ENCODE measurements at regions not wholly inside any gene's neighbourhood (a gene's known extent, or its start where the extent isn't known, plus 50 kb on each side); places are given as distances from the start of the nearest gene placed in this dataset.
"Not testable (repeated sequence)": the region's sequence is repeated elsewhere in the genome, so short reads cannot be mapped to it uniquely, and the experiment has no call there.

DNA sequence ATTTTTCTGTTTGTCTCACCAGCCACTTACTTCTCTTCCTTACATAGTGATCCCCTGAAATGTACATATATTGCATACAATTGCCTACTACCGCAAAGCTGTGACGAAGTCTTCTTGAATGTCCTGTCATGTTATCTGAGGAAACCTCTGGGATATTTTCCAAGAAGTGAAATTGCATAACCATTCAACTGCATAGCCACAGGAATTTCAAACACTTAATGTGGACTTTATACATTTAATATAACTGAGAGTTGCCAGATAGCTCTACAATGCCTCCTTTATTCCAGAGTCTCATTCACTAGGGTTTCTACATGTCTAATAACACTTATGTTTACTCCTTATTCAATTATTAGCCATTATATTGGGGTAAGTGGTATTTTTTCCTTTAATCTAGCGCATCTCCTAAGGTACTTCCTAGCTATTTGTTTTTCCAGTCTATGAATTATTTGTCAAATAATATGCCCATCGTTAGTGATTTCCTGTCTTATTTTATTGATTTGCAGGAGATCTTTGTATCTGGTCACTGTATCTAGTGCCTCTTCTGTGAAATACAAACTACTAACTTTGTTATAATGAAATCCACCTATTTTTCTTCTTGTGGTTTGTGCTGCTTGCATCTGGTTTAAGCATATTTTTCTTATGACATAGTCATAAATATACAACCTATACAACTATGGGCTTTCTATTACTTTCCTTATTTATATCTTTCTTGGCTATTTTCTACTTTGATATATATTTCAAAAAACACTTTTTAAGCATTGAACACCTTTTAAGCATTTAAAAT, 69.2 kb upstream of the GRID2 start:
- no peak for DNase-seq (ENCODE audit: low spot score)

DNA sequence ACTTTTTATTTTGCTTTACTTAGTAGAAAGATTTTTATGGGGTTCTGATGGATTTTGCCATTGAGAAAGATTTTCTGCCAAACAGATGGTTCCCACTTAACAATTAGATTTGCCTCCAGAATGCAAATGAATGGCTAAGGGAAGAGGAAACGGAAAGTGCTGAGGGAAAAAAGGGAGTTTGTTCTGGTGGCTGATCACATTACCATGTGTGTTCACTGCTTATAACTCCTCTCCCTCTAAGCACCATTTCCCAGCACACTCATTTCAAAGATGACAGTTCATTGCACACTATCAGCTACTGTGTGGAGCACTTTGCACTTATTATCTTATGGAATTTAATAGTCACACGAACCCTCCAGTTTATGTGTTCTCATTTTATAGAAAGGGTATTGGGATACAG, 68.0 kb upstream of the GRID2 start:
- DNase-seq (ENCODE audit: low spot score): no peak

DNA sequence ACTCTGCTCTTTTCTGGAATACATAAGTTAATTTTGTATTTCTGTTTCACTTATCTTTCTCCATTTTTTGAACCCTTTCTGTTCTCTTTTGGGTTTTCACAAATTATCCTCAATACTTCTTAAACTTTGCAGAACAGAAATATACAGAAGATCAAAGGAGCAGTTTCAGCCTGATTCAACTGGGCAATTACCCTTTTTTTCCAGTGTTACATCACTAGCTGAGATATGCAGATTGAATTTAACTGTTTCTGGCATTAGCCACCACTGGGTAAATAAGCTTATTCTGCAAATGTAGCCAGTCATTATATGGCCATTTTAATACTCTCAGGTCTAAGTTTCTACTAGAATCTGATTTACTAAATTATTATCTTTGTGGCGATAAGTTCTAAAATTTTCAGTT, 66.9 kb upstream of the GRID2 start:
- DNase-seq (ENCODE audit: low spot score): no peak

DNA sequence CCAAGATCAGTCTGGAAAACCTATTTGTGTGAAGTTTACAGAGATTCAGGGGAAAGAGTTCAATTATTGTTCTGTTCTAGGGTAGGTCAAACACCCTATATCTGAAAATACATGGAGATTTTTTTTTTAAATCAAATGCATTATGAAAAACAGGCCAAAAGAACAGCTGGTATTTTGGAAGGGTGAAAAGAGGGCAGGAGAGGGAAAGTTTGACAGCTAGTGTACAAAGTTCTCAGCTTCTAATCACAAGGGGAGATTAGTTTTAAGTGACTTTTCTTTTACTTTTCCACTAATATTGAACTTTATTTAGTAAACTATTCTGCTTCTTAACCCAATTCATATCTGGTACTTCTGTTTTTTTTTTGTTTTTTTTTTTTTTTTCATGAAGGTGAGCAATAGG, 66.2 kb upstream of the GRID2 start:
- DNase-seq (ENCODE audit: low spot score): no peak

DNA sequence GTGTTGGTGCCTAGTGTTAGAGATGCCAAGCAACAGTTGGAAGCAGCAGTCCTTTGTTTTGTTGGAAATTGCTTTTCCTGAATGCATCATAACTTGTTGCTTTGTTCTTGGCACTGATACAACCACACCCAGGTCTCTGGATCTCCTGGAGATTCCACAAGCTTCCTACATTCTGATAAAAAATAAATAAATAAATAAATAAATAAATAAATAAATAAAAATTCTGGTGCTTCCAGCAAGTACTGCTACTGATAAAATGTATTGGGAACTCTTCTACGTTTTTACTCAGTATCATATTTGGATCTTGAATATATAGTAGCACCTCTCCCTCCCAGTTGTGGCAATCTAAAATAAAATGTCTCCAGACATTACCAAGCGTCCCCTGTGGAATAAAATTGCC, 62.7 kb upstream of the GRID2 start:
- no peak for DNase-seq (ENCODE audit: low spot score)

DNA sequence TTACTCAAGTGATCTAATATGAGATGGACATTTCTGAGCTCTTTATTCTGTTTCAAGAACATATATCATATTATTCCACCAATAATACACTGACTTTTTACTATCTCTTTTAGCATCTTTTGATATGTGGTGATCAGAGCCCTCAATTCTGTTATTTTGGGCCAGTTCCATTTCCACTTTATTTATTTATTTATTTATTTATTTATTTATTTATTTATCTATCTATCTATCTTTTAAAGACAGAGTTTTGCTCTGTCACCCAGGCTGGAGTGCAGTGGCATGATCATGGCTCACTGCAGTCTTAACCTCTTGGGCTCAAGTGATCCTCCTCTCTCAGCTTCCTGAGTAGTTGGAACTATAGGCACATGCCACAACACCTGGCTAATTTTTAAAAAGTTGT, 57.4 kb upstream of the GRID2 start:
- no peak for DNase-seq (ENCODE audit: low spot score)

DNA sequence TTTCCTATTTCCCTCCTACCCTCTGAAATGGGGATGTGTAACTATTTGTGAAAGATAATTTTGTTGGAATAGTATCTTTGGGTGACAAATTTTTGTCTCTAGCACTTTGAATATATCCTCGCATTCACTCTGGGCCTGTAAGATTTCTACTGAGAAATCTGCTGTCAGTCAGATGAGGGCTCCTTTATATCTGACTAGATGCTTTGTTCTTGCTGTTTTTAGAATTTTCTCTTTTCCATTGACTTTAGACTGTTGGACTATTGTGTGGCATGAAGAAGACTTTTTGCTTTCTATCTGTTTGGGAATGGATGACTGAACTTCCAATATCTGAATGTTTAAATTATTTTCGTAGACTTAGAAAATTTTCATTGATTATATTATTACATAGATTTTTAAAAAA, 54.2 kb upstream of the GRID2 start:
- DNase-seq (ENCODE audit: low spot score): no peak

DNA sequence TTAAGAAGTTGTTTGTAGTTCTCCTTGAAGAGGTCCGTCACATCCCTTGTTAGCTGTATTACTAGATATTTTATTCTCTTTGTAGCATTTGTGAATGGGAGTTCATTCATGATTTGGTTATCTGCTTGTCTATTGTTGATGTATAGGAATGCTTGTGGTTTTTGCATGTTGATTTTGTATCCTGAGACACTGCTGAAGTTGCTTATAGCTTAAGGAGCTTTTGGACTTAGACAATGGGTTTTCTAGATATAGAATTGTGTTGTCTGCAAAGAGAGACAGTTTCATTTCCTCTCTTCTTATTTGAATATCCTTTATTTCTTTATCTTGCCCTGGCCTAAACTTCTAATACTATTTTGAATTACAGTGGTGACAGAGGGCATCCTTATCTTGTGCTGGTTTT, 52.1 kb upstream of the GRID2 start:
- no peak for DNase-seq (ENCODE audit: low spot score)

DNA sequence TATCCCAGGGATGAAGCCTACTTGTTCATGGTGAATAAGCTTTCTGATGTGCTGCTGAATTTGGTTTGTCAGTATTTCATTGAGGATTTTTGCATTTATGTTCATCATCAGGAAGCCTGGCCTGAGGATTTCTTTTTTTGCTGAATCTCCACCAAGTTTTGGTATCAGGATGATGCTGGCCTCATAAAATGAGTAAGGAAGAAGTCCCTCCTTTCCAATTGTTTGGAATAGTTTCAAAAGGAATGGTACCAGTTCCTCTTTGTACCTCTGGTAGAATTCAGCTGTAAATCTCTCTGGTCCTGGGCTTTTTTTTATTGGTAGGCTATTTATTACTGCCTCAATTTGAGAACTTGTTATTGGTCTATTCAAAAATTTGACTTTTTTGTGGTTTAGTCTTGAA, 51.4 kb upstream of the GRID2 start:
- not testable (repeated sequence) for DNase-seq (ENCODE audit: low spot score)

DNA sequence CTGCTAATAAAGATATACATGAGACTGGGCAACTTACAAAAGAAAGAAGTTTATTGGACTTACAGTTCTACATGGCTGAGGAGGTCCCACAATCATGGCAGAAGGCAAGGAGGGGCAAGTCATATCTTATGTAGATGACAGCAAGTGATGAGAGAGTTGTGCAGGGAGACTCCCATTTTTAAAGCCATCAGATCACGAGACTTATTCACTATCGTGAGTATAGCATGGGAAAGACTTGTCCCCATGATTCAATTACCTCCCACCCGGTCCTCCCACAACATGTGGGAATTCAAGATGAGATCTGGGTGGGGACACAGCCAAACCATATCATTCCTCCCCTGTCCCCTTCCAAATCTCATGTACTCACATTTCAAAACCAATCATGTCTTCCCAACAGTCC, 50.9 kb upstream of the GRID2 start:
- no peak for DNase-seq (ENCODE audit: low spot score)

DNA sequence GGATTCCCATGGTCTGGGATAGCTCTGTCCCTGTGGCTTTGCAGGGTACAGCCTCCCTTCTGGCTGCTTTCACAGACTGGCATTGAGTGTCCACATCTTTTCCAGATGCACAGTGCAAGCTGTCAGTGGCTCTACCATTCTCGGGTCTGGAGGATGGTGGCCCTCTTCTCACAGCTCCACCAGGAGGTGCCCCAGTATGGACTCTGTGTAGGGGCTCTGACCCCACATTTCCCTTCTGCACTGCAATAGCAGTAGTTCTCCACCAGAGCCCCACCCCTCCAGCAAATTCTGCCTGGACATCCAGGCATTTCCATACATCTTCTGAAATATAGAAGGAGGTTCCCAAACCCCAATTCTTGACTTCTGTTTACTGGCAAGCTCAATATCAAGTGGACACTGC, 50.2 kb upstream of the GRID2 start:
- DNase-seq (ENCODE audit: low spot score): no peak
